ENCODE measurements at regions not wholly inside any gene's neighbourhood (a gene's known extent, or its start where the extent isn't known, plus 50 kb on each side); places are given as distances from the start of the nearest gene placed in this dataset.
A peak's percentile ranks its signal among the peaks of the same experiment; 100 is the strongest.

- H3K9ac ChIP-seq (ENCODE audit: low read length) = no peak overlapping the region
- H3K9me3 ChIP-seq (ENCODE audit: insufficient read depth, low read depth, low read length) = peaks cover 1% of the 10 kb centered on the region
- no peak overlapping the region for H3K4ac ChIP-seq (ENCODE audit: low read depth, low read length)
- H3K14ac ChIP-seq (ENCODE audit: low read length) = no peak overlapping the region
- peak overlapping the region; percentile 52 for H2BK120ac ChIP-seq (ENCODE audit: insufficient read depth, low read length, poor library complexity)
- H4K8ac ChIP-seq (ENCODE audit: low read depth, low read length) = no peak overlapping the region
- H4K91ac ChIP-seq (ENCODE audit: low read depth, low read length) = no peak overlapping the region
- H3K79me2 ChIP-seq (ENCODE audit: control insufficient read depth, insufficient read depth, low read length, poor library complexity) = peaks cover 2% of the 10 kb centered on the region
- peaks cover 12% of the 10 kb centered on the region for H3K79me1 ChIP-seq (ENCODE audit: low read length)
- no peak overlapping the region for H3K4me3 ChIP-seq (ENCODE audit: low read depth, low read length)
- no peak overlapping the region for H3K27ac ChIP-seq (ENCODE audit: low read depth, low read length)
- no peak overlapping the region for H3K18ac ChIP-seq (ENCODE audit: low read length)
- H3K4me1 ChIP-seq (ENCODE audit: control insufficient read depth in 1 of 2, insufficient read depth in 2 of 2, low read length in 2 of 2) = peaks cover 10 to 11% of the 10 kb centered on the region in 2 experiments
- no peaks in the 10 kb centered on the region for H3K27me3 ChIP-seq (ENCODE audit: insufficient read depth, low read length)
- no peak overlapping the region for H4K12ac ChIP-seq (ENCODE audit: low read depth, low read length)
- H3K23ac ChIP-seq (ENCODE audit: low read length) = no peak overlapping the region
- H2AK5ac ChIP-seq (ENCODE audit: low read length) = no peak overlapping the region
- H2BK5ac ChIP-seq (ENCODE audit: low read depth, low read length, poor library complexity) = no peak overlapping the region
- H3K4me2 ChIP-seq (ENCODE audit: low read length) = no peak overlapping the region
- no peak for DNase-seq
- H2AFZ ChIP-seq (ENCODE audit: insufficient read depth, low read length, poor library complexity) = no peak overlapping the region
- peak overlapping the region; percentile 61 for H2BK12ac ChIP-seq (ENCODE audit: low read length)
- WGBS (ENCODE audit: extremely low coverage, insufficient coverage, insufficient read length) = no CpG with 5 or more reads among the region's 4 CpGs
- no peaks in the 10 kb centered on the region for H3K36me3 ChIP-seq (ENCODE audit: control insufficient read depth in 1 of 2, insufficient read depth in 2 of 2, low read length in 2 of 2)
Measured at GRCh38 chr13:40329781-40330485, 336.5 kb downstream of the FOXO1 start.

- no peak overlapping the region for H3K4ac ChIP-seq (ENCODE audit: low read depth, low read length)
- H2BK12ac ChIP-seq (ENCODE audit: low read length) = no peak overlapping the region
- H3K9ac ChIP-seq (ENCODE audit: low read length) = no peak overlapping the region
- H2BK5ac ChIP-seq (ENCODE audit: low read depth, low read length, poor library complexity) = no peak overlapping the region
- no peak overlapping the region for H3K18ac ChIP-seq (ENCODE audit: low read length)
- H3K27ac ChIP-seq (ENCODE audit: low read depth, low read length) = no peak overlapping the region
- no peaks in the 10 kb centered on the region for H3K27me3 ChIP-seq (ENCODE audit: insufficient read depth, low read length)
- no peak overlapping the region for H2AFZ ChIP-seq (ENCODE audit: insufficient read depth, low read length, poor library complexity)
- no CpG with 5 or more reads among the region's 9 CpGs for WGBS (ENCODE audit: extremely low coverage, insufficient coverage, insufficient read length)
- H4K8ac ChIP-seq (ENCODE audit: low read depth, low read length) = no peak overlapping the region
- H3K4me3 ChIP-seq (ENCODE audit: low read depth, low read length) = no peak overlapping the region
- peak in 1 of 2 donors; percentile 19 for DNase-seq
- H4K12ac ChIP-seq (ENCODE audit: low read depth, low read length) = no peak overlapping the region
- H3K4me2 ChIP-seq (ENCODE audit: low read length) = no peak overlapping the region
- peaks cover 2% of the 10 kb centered on the region for H3K79me2 ChIP-seq (ENCODE audit: control insufficient read depth, insufficient read depth, low read length, poor library complexity)
- peaks cover 10 to 12% of the 10 kb centered on the region in 2 experiments for H3K4me1 ChIP-seq (ENCODE audit: control insufficient read depth in 1 of 2, insufficient read depth in 2 of 2, low read length in 2 of 2)
- no peak overlapping the region for H2BK120ac ChIP-seq (ENCODE audit: insufficient read depth, low read length, poor library complexity)
- no peak overlapping the region for H4K91ac ChIP-seq (ENCODE audit: low read depth, low read length)
- no peaks in the 10 kb centered on the region for H3K36me3 ChIP-seq (ENCODE audit: control insufficient read depth in 1 of 2, insufficient read depth in 2 of 2, low read length in 2 of 2)
- no peak overlapping the region for H3K14ac ChIP-seq (ENCODE audit: low read length)
- peaks cover 12% of the 10 kb centered on the region for H3K79me1 ChIP-seq (ENCODE audit: low read length)
- peaks cover 1% of the 10 kb centered on the region for H3K9me3 ChIP-seq (ENCODE audit: insufficient read depth, low read depth, low read length)
- H2AK5ac ChIP-seq (ENCODE audit: low read length) = no peak overlapping the region
- H3K23ac ChIP-seq (ENCODE audit: low read length) = no peak overlapping the region
Measured at GRCh38 chr13:40330950-40331349, 335.5 kb downstream of the FOXO1 start.

DNA sequence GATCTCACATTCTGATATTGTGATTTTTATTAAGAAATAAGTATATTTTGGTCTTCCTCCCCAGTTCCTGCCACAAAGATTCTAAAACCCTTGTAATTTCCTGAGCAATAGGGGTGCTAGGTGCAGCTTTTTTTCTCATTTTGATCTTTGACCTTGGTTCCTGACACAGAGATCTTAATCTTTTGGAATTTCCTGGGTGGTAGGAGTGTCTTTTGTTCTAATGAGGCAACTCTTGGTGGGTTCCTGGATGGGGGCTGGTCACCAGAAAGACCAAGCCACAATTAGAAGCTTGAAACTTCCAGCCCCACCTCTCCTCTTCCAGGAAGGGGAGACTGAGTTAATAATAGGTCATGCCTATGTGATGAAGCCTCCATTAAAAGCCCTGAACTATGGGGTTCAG, 334.6 kb downstream of the FOXO1 start:
- Histone ChIP-seq H4K91ac (ENCODE audit: low read depth, low read length) (peak overlapping the region; percentile 50), H3K27ac (ENCODE audit: low read depth, low read length) (no peak overlapping the region), H3K9ac (ENCODE audit: low read length) (no peak overlapping the region), H2AFZ (ENCODE audit: insufficient read depth, low read length, poor library complexity) (no peak overlapping the region), H2BK120ac (ENCODE audit: insufficient read depth, low read length, poor library complexity) (peak overlapping the region; percentile 46), H4K8ac (ENCODE audit: low read depth, low read length) (no peak overlapping the region), H3K23ac (ENCODE audit: low read length) (no peak overlapping the region), H3K18ac (ENCODE audit: low read length) (no peak overlapping the region), H3K4me2 (ENCODE audit: low read length) (no peak overlapping the region), H3K14ac (ENCODE audit: low read length) (peak overlapping the region; percentile 11), H4K12ac (ENCODE audit: low read depth, low read length) (no peak overlapping the region), H2BK12ac (ENCODE audit: low read length) (peak overlapping the region; percentile 90), H3K4me1 (ENCODE audit: control insufficient read depth in 1 of 2, insufficient read depth in 2 of 2, low read length in 2 of 2) (peaks cover 13 to 18% of the 10 kb centered on the region in 2 experiments), H3K36me3 (ENCODE audit: control insufficient read depth in 1 of 2, insufficient read depth in 2 of 2, low read length in 2 of 2) (no peaks in the 10 kb centered on the region), H3K4ac (ENCODE audit: low read depth, low read length) (no peak overlapping the region), H2BK5ac (ENCODE audit: low read depth, low read length, poor library complexity) (no peak overlapping the region), H3K9me3 (ENCODE audit: insufficient read depth, low read depth, low read length) (no peaks in the 10 kb centered on the region), H2AK5ac (ENCODE audit: low read length) (no peak overlapping the region), H3K4me3 (ENCODE audit: low read depth, low read length) (no peak overlapping the region), H3K79me1 (ENCODE audit: low read length) (peaks cover 14% of the 10 kb centered on the region), H3K79me2 (ENCODE audit: control insufficient read depth, insufficient read depth, low read length, poor library complexity) (peaks cover 2% of the 10 kb centered on the region), H3K27me3 (ENCODE audit: insufficient read depth, low read length) (no peaks in the 10 kb centered on the region)
- no peak for DNase-seq

GRCh38 chr13:40333226-40333625, 333.2 kb downstream of the FOXO1 start:
- Histone ChIP-seq H3K36me3 (ENCODE audit: control insufficient read depth in 1 of 2, insufficient read depth in 2 of 2, low read length in 2 of 2) (no peaks in the 10 kb centered on the region), H3K18ac (ENCODE audit: low read length) (peak overlapping the region; percentile 5), H3K27ac (ENCODE audit: low read depth, low read length) (peak overlapping the region; percentile 49), H3K79me2 (ENCODE audit: control insufficient read depth, insufficient read depth, low read length, poor library complexity) (peaks cover 2% of the 10 kb centered on the region), H3K23ac (ENCODE audit: low read length) (no peak overlapping the region), H2AFZ (ENCODE audit: insufficient read depth, low read length, poor library complexity) (peak overlapping the region; percentile 4), H2BK120ac (ENCODE audit: insufficient read depth, low read length, poor library complexity) (peak overlapping the region; percentile 50), H2BK12ac (ENCODE audit: low read length) (peak overlapping the region; percentile 52), H3K4ac (ENCODE audit: low read depth, low read length) (peak overlapping the region; percentile 4), H3K4me3 (ENCODE audit: low read depth, low read length) (no peak overlapping the region), H3K14ac (ENCODE audit: low read length) (peak overlapping the region; percentile 31), H3K9me3 (ENCODE audit: insufficient read depth, low read depth, low read length) (no peaks in the 10 kb centered on the region), H4K8ac (ENCODE audit: low read depth, low read length) (peak overlapping the region; percentile 10), H3K79me1 (ENCODE audit: low read length) (peaks cover 17% of the 10 kb centered on the region), H2BK5ac (ENCODE audit: low read depth, low read length, poor library complexity) (peak overlapping the region; percentile 8), H3K4me1 (ENCODE audit: control insufficient read depth in 1 of 2, insufficient read depth in 2 of 2, low read length in 2 of 2) (peaks cover 13 to 18% of the 10 kb centered on the region in 2 experiments), H4K12ac (ENCODE audit: low read depth, low read length) (no peak overlapping the region), H4K91ac (ENCODE audit: low read depth, low read length) (peak overlapping the region; percentile 52), H2AK5ac (ENCODE audit: low read length) (peak overlapping the region; percentile 3), H3K27me3 (ENCODE audit: insufficient read depth, low read length) (no peaks in the 10 kb centered on the region), H3K9ac (ENCODE audit: low read length) (no peak overlapping the region), H3K4me2 (ENCODE audit: low read length) (no peak overlapping the region)
- no peak for DNase-seq
- WGBS (ENCODE audit: extremely low coverage, insufficient coverage, insufficient read length) = no CpG with 5 or more reads among the region's 4 CpGs

All from trophoblast cell (in vitro differentiated cells and primary cell).